Activated CD4-positive, alpha-beta memory T cell treated with anti-CD3 and anti-CD28 coated beads, Interleukin-2, amount 10 ng/mL, durations not matched to agents 7 days and 5 days (primary cell): ENCODE measurements at regions not wholly inside any gene's neighbourhood (a gene's known extent, or its start where the extent isn't known, plus 50 kb on each side); places are given as distances from the start of the nearest gene placed in this dataset.
"Not testable (repeated sequence)": the region's sequence is repeated elsewhere in the genome, so short reads cannot be mapped to it uniquely, and the experiment has no call there.

Experiments
- CTCF ChIA-PET: fragments of 350-600 bp; sonication (Branson Sonifier 250); formaldehyde crosslinking; loops from one replicate; lab custom pipeline; 2021; ENCODE audit warnings: antibody characterized with exemption, inconsistent platforms; lab: Charles Lee
- POLR2A ChIA-PET: fragments of 350-600 bp; sonication (Branson Sonifier 250); formaldehyde crosslinking; loops from one replicate; lab custom pipeline; 2021; ENCODE audit warnings: antibody characterized with exemption; lab: Charles Lee
- DNase-seq: peaks from one replicate; pipeline ENCODE4 v3.0.0-alpha.2; 2020
- H3K27ac Mint-ChIP-seq: one replicate; pipeline ENCODE4 v1.8.0; 2021; ENCODE audit warnings: mild to moderate bottlenecking, mixed read lengths
- H3K27me3 Mint-ChIP-seq: one replicate; pipeline ENCODE4 v1.8.0; 2021; ENCODE audit warnings: mixed read lengths
- H3K36me3 Mint-ChIP-seq: one replicate; pipeline ENCODE4 v1.8.0; 2021; ENCODE audit warnings: low read depth, mixed read lengths
- H3K4me1 Mint-ChIP-seq: one replicate; pipeline ENCODE4 v1.8.0; 2021; ENCODE audit warnings: mixed read lengths
- H3K4me3 Mint-ChIP-seq: one replicate; pipeline ENCODE4 v1.8.0; 2021; ENCODE audit warnings: mild to moderate bottlenecking, mixed read lengths
- H3K9me3 Mint-ChIP-seq: one replicate; pipeline ENCODE4 v1.8.0; 2021; ENCODE audit warnings: mixed read lengths

DNA sequence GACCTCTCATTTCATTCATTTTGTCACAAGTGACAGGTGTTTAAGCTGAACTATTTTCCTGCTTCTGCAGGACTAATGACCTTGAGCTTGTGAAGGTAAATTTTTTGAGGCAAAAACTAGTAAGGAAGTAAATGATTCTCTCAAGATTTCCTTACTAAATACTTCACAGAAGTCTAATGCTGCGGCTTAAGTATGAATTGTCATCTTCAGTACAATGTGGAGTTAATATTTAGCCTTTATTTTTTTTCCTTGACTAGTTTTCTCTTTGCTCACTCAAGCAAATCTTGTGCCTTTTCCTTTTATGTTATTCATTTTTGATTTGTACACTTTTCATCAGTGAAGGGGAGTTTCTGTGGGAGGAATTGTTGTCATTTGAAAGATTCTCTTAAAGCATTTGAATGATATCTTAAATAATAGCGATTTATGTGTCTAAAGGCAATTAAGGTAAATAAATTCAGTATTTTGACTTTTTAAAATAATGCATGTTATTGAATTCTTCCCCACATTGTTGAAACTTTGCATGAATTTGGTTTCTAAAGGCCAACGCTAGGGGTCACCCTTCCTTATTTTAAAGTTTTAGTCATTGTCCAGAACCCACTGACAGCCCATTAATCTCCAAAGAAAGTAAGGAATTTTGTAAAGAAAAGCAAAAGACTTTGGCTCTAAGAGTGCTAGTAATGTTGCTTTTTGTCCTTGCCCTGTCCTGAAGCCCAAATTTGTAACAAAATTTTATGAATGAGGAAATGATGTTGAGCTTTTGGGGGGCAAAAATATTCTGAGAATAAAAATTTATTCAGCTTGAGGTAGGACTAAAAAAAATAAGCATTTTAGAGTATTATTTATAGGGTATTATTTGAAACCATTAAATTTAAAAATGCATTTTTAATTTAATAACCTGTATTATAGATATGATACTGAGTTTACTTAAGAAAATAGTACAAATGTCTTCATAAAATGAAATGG lies 157.4 kb upstream of the LAMA2 start:
- Mint-ChIP-seq H3K4me1 (no peaks in the 10 kb centered on the region), H3K27ac (no peak overlapping the region), H3K9me3 (no peaks in the 10 kb centered on the region), H3K36me3 (no peaks in the 10 kb centered on the region), H3K4me3 (no peak overlapping the region), H3K27me3 (peaks cover 20% of the 10 kb centered on the region)
- POLR2A ChIA-PET, result no interaction called here
- no peak for DNase-seq
- CTCF ChIA-PET, result interaction anchor here (0.9 to 2.0 kb wide), 4 partner anchors 8 to 645 kb away, joined by 3 to 8 read pairs (median 5); no protein-coding TSS in a partner anchor

DNA sequence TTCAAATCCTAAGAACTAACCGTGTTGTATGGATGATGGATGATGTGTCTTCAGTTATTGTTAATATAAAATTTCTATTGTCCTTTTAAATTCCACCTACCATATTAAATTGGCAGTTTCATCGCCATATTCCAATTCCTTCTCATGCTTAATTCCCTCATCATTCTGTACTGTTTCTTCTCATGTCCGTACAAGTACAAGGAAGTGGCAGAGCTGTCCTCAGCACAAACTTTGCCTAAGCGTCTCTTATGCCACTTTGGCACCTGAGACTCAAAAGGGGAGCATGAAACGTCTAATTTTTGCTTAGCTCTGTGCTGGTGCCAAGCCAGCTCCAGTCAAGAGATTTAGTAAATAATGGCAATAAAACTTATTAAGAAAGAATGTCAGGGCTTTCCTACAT lies 158.2 kb upstream of the LAMA2 start:
- H3K36me3 Mint-ChIP-seq, result no peaks in the 10 kb centered on the region
- H3K4me1 Mint-ChIP-seq, result no peaks in the 10 kb centered on the region
- DNase-seq, result no peak
- H3K9me3 Mint-ChIP-seq, result no peaks in the 10 kb centered on the region
- H3K4me3 Mint-ChIP-seq, result no peak overlapping the region
- no peak overlapping the region for H3K27ac Mint-ChIP-seq
- ChIA-PET POLR2A (no interaction called here), CTCF (interaction anchor here (1.0 to 2.0 kb wide), 2 partner anchors 12 to 43 kb away, joined by 3 to 8 read pairs; no protein-coding TSS in a partner anchor)
- peaks cover 20% of the 10 kb centered on the region for H3K27me3 Mint-ChIP-seq

DNA sequence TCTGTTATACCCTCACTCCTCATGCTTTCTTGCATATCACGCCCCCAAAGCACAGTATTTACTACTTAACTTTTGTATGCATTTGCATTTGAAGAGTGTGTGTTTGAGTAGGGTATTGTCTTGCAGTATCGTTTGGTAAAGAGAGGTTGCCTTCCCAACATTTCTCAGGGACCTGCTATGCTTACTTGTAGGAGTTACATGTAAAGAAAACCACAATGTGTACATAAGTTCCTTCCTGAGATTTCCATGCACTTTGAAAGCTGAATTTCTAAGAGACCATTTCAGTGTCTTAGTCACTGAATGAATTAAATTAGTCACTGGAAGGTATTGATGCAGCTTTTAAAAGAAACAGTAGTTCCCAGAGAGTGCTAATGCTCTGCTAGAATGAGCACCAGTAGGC lies 159.3 kb upstream of the LAMA2 start:
- DNase-seq, result no peak
- Mint-ChIP-seq H3K27me3 (peaks cover 16% of the 10 kb centered on the region), H3K9me3 (no peaks in the 10 kb centered on the region), H3K27ac (no peak overlapping the region), H3K4me3 (no peak overlapping the region), H3K4me1 (no peaks in the 10 kb centered on the region), H3K36me3 (no peaks in the 10 kb centered on the region)
- ChIA-PET POLR2A (no interaction called here), CTCF (no interaction called here)

DNA sequence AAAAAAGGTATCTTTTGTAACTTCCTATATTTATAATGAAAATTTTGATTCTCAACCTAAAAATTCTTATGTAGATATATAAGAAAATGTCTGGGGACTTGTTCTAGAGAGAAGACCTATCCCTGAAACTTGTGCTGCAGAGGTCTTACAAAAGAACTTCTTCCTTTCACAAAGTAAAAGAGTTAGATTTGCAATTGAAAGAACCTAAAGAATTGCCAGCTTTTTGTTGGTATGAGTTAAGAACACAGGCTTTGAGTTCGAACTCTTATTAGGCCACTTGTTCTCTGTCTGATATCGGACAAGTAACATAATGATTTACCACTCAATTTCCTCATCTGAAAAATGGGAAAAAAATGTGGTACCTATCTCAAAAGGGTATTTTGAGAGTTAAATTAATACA lies 162.0 kb upstream of the LAMA2 start:
- Mint-ChIP-seq H3K4me1 (no peaks in the 10 kb centered on the region), H3K36me3 (no peaks in the 10 kb centered on the region), H3K4me3 (no peak overlapping the region), H3K27ac (no peak overlapping the region), H3K27me3 (peaks cover 9% of the 10 kb centered on the region), H3K9me3 (no peaks in the 10 kb centered on the region)
- ChIA-PET CTCF (no interaction called here), POLR2A (no interaction called here)
- DNase-seq, result no peak

DNA sequence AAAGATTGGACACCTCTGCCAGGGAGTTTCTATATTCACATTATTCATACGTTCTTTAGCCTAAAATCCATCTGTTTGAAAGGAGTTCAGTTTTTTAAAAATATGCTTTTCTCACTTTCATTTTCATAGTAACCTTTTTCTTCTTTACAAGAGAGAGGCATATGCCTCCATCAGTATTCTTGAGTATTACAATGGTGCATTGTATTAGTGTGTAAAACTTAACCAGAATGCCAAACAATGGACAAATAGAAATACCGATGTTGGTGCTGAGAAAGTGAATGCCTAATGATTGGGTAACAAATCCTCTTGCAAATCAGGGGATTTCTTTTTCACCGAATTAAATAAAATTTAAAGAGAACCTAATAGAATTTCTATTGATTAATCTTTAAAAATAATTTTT lies 163.2 kb upstream of the LAMA2 start:
- POLR2A ChIA-PET, result no interaction called here

DNA sequence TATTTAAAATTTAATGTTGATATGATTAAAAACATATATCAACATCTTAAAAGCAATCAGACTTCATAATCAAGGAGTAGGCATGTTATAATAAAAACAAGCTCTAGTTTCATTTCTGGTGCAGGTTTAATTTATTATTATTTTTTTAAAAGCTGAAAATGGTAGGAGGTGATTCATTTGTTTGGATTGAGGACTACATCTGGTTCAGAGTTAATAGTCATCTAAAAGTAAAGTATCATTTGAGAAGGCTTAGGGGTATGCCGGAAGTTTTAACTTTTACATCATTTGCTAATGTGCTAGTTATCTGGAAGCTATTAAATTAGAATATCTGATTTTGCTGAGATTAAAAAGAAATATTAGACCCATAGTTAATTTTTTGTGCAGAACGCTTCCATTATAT lies 169.5 kb upstream of the LAMA2 start:
- Mint-ChIP-seq H3K27me3 (peaks cover 11% of the 10 kb centered on the region), H3K4me3 (no peak overlapping the region), H3K9me3 (no peaks in the 10 kb centered on the region), H3K4me1 (no peaks in the 10 kb centered on the region), H3K36me3 (no peaks in the 10 kb centered on the region), H3K27ac (no peak overlapping the region)
- ChIA-PET POLR2A (no interaction called here), CTCF (interaction anchor here (2.2 kb wide), 1 partner anchor 12 kb away, joined by 8 read pairs; no protein-coding TSS in a partner anchor)
- DNase-seq, result no peak

More for the DNA sequence above, 163.2 kb upstream of the LAMA2 start:
- Mint-ChIP-seq H3K36me3 (no peaks in the 10 kb centered on the region), H3K27me3 (peaks cover 14% of the 10 kb centered on the region), H3K4me3 (no peak overlapping the region), H3K27ac (no peak overlapping the region), H3K9me3 (no peaks in the 10 kb centered on the region), H3K4me1 (no peaks in the 10 kb centered on the region)
- no peak for DNase-seq
- CTCF ChIA-PET, result no interaction called here

DNA sequence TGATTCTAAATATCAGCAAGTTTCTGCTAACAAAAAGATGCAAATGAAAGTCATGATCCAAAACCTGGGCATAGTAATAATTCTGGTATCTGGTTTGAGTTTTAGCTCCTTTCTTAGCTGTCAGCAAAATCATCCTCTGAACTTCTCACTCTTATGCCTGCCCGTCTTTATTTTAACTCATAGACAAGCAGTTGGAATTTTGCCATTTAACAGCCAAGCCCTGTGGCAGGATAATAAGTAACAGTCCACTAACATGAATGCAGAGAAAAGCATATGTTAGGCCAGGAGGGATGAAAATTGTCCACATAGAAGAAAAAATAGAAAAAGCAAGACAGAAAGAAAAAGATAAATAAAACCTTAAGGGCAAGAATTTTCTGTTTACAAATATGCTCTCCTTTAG lies 170.0 kb upstream of the LAMA2 start:
- DNase-seq, result no peak
- Mint-ChIP-seq H3K36me3 (no peaks in the 10 kb centered on the region), H3K27ac (no peak overlapping the region), H3K4me3 (no peak overlapping the region), H3K27me3 (peaks cover 11% of the 10 kb centered on the region), H3K4me1 (no peaks in the 10 kb centered on the region), H3K9me3 (no peaks in the 10 kb centered on the region)
- ChIA-PET CTCF (interaction anchor here (2.2 kb wide), 1 partner anchor 12 kb away, joined by 8 read pairs; no protein-coding TSS in a partner anchor), POLR2A (no interaction called here)

DNA sequence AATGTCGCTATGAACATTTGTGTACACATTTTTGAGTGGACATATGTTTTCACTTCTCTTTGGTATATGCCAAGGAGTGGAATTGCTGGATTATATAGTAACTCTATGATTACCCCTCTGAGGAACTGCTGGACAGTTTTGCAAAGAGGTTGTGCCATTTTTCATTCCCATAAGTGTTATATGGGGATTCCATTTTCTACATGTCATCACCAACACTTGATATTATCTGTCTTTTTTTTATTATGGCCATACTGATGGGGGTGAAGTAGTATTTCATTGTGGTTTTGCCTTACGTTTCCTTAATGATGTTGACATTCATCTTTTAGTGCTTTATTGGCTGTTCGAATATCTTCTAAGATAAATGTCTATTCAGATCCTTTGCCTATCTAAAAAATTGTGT lies 171.8 kb upstream of the LAMA2 start:
- Mint-ChIP-seq H3K36me3 (no peaks in the 10 kb centered on the region), H3K9me3 (no peaks in the 10 kb centered on the region), H3K4me3 (no peak overlapping the region), H3K27ac (no peak overlapping the region), H3K27me3 (peaks cover 9% of the 10 kb centered on the region), H3K4me1 (no peaks in the 10 kb centered on the region)
- ChIA-PET POLR2A (no interaction called here), CTCF (no interaction called here)
- no peak for DNase-seq

DNA sequence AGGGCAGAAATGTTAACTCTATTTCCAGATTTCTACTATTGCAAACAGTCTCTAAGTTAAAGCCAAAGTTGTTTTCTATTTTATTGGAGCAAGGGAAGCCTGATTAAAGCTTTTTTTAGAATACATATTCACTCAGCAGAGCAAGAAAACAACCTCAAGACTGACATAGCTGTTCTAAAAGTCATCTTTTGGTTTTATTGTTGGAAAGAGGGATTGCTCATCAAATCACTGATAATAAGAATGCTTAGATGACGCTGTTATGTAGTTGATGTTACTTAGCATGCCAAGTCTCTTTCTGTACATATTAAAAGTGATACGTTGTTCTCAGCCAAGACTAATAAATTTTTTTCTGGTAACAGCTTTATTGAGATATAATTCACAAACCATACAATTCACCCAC lies 172.6 kb upstream of the LAMA2 start:
- H3K27ac Mint-ChIP-seq, result no peak overlapping the region
- CTCF ChIA-PET, result interaction anchor here (0.6 kb wide), 1 partner anchor 1164 kb away, joined by 3 read pairs; no protein-coding TSS in a partner anchor
- no peak for DNase-seq
- no peaks in the 10 kb centered on the region for H3K36me3 Mint-ChIP-seq
- H3K4me3 Mint-ChIP-seq, result no peak overlapping the region
- no peaks in the 10 kb centered on the region for H3K4me1 Mint-ChIP-seq
- peaks cover 5% of the 10 kb centered on the region for H3K27me3 Mint-ChIP-seq
- POLR2A ChIA-PET, result no interaction called here
- no peaks in the 10 kb centered on the region for H3K9me3 Mint-ChIP-seq

DNA sequence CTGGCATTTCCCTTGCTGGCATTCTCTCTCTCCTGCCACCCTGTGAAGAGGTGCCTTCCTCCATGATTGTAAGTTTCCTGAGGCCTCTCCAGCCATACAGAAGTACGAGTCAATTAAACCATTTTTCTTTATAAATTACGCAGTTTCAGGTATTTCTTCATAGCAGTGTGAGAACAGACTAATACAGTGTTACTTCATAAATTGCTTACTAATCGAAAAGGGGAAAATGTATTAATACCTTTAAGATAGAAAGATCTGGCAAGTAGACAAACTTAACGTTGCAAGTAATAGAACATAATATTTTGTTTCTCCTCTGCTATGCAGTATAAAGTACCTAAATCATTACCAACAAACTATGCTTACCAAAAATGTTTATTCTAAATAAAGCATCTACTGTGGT lies 178.3 kb upstream of the LAMA2 start:
- no peak overlapping the region for H3K27ac Mint-ChIP-seq
- POLR2A ChIA-PET, result no interaction called here

DNA sequence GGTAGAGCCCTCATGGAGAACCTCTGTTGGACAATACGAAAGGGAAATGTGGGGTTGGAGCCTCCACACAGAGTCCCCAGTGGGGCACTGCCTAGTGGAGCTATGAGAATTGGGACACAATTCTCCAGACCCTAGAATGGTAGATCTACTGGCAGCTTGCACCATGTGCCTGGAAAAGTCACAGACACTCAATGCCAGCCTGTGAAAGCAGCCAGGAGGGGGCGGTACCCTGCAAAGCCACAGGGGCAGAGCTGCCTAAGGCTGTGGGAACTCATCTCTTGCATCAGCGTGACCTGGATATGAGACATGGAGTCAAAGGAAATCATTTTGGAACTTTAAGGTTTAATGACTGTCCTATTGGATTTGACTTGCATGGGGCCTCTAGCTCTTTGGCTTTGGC lies 179.1 kb upstream of the LAMA2 start:
- H3K9me3 Mint-ChIP-seq, H3K4me3 Mint-ChIP-seq, H3K36me3 Mint-ChIP-seq, POLR2A ChIA-PET, DNase-seq, H3K27me3 Mint-ChIP-seq, H3K27ac Mint-ChIP-seq, H3K4me1 Mint-ChIP-seq, CTCF ChIA-PET: not testable (repeated sequence)

More for the DNA sequence above, 178.3 kb upstream of the LAMA2 start:
- Mint-ChIP-seq H3K4me1 (no peaks in the 10 kb centered on the region), H3K9me3 (peaks cover 2% of the 10 kb centered on the region), H3K4me3 (no peak overlapping the region), H3K36me3 (no peaks in the 10 kb centered on the region), H3K27me3 (no peaks in the 10 kb centered on the region)
- no peak for DNase-seq
- CTCF ChIA-PET, result no interaction called here

DNA sequence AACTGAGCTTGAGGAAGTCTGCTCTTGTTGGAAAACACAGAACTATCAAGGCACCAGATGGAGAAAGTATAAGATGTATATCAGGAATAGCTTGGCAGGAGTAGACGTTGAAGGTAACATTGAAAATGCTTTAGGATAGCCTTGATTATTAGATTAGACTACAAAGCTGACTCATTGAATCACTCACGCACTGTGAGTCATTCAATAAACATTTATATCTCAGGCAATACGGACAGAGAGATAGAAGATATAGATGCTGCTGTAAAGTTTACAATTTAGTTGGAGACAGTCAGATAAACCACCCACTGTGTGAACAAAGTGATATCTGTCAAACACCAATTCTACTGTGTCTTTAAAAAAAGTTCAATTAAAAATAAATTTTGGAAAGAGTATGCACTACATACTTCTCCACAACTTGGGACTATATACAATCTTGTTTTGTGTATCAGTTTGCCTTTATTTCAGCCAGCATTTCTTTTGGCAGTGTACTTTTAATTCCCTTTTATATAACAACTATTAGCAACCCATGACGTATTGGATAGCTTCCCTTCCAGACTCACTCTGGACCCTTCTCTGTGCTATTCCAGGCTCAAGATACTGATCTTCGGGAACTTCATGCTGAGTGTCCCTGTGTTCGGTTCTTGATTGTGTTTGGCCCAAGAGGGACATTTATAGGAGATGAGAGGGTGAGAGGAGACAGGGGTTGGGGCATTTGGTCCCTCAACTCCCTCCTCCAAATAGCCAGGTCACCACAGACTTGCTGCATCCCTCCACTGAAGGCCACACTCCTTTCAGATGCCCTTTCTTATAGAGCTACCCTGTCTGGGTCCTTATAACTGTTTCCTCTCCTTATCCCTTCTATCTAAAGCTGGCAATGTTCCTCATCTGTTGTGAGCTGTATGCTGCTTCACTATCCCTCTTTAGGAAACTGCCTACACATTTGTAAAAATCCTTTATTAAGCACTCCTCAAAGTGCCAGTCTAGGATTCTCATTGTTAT lies 176.6 kb upstream of the PTPRK start:
- POLR2A ChIA-PET, result no interaction called here
- no peak for DNase-seq
- no peaks in the 10 kb centered on the region for H3K36me3 Mint-ChIP-seq
- CTCF ChIA-PET, result no interaction called here
- no peak overlapping the region for H3K27ac Mint-ChIP-seq
- no peaks in the 10 kb centered on the region for H3K9me3 Mint-ChIP-seq
- H3K4me1 Mint-ChIP-seq, result no peaks in the 10 kb centered on the region
- peaks cover 2% of the 10 kb centered on the region for H3K27me3 Mint-ChIP-seq
- no peak overlapping the region for H3K4me3 Mint-ChIP-seq
